Hepatocyte (in vitro differentiated cells): ENCODE measurements at regions not wholly inside any gene's neighbourhood (a gene's known extent, or its start where the extent isn't known, plus 50 kb on each side); places are given as distances from the start of the nearest gene placed in this dataset.

Source experiments
- DNase-seq: peaks from one replicate; pipeline ENCODE4 v3.0.0-alpha.2; 2016; ENCODE audit warnings: low spot score
- H2AFZ ChIP-seq: fragments of 200-600 bp; sonication (generic); 2 replicates; pipeline ENCODE4 v1.6.0; 2016; ENCODE audit warnings: antibody characterized with exemption, mild to moderate bottlenecking
- H3K27ac ChIP-seq: fragments of 200-600 bp; sonication (generic); 2 replicates; pipeline ENCODE4 v1.5.1; 2016; ENCODE audit warnings: mild to moderate bottlenecking
- H3K27me3 ChIP-seq: fragments of 200-600 bp; sonication (generic); 2 replicates; pipeline ENCODE4 v1.6.1; 2016
- H3K36me3 ChIP-seq: fragments of 200-600 bp; sonication (generic); replicated peaks from 2 replicates; pipeline ENCODE4 v1.5.1; 2016; ENCODE audit warnings: low read depth; ENCODE audit not compliant: insufficient read depth
- H3K4me1 ChIP-seq: fragments of 200-600 bp; sonication (generic); 2 replicates; pipeline ENCODE4 v1.5.1; 2016; ENCODE audit warnings: mild to moderate bottlenecking, moderate library complexity; ENCODE audit not compliant: insufficient read depth
- H3K4me2 ChIP-seq: fragments of 200-600 bp; sonication (generic); 2 replicates; pipeline ENCODE4 v1.6.0; 2016
- H3K4me3 ChIP-seq: fragments of 200-600 bp; sonication (generic); 2 replicates; pipeline ENCODE4 v1.5.1; 2016; ENCODE audit warnings: mild to moderate bottlenecking
- H3K79me2 ChIP-seq: fragments of 200-600 bp; sonication (generic); 2 replicates; pipeline ENCODE4 v1.6.0; 2017; ENCODE audit warnings: mild to moderate bottlenecking
- H3K9me2 ChIP-seq: fragments of 200-600 bp; sonication (generic); replicated peaks from 2 replicates; pipeline ENCODE4 v1.6.0; 2017; ENCODE audit warnings: mild to moderate bottlenecking; ENCODE audit not compliant: insufficient read depth
- H3K9me3 ChIP-seq: fragments of 200-600 bp; sonication (generic); 2 replicates; pipeline ENCODE4 v1.5.1; 2016; ENCODE audit warnings: low read depth, mild to moderate bottlenecking
- H4K20me1 ChIP-seq: fragments of 200-600 bp; sonication (generic); 2 replicates; pipeline ENCODE4 v1.6.0; 2016; ENCODE audit warnings: mild to moderate bottlenecking; ENCODE audit not compliant: insufficient read depth, poor library complexity, severe bottlenecking
- EZH2 ChIP-seq: fragments of 200-600 bp; sonication (generic); IDR thresholded peaks from 2 replicates; pipeline ENCODE4 v1.6.1; 2016; ENCODE audit warnings: antibody characterized with exemption, mild to moderate bottlenecking, borderline replicate concordance
- EZH2phosphoT487 ChIP-seq: fragments of 200-600 bp; sonication (generic); IDR thresholded peaks from one replicate; pipeline ENCODE4 v1.6.1; 2018; ENCODE audit warnings: antibody characterized with exemption, mild to moderate bottlenecking, low read depth, moderate library complexity; ENCODE audit not compliant: unreplicated experiment, severe bottlenecking
- WGBS: methylation state at CpG from one replicate; pipeline ENCODE4 v1.1.6; 2016; ENCODE audit warnings: low lambda C conversion rate; ENCODE audit errors: missing lambda C conversion rate; 5-methylcytosine and 5-hydroxymethylcytosine counted together
- TF ChIP-seq, protein P1 (sequence below): fragments of 200-600 bp; sonication (generic); IDR thresholded peaks from 2 replicates; pipeline ENCODE4 v1.5.1; 2016; ENCODE audit warnings: antibody characterized with exemption, mild to moderate bottlenecking; ENCODE audit not compliant: poor library complexity

DNA sequence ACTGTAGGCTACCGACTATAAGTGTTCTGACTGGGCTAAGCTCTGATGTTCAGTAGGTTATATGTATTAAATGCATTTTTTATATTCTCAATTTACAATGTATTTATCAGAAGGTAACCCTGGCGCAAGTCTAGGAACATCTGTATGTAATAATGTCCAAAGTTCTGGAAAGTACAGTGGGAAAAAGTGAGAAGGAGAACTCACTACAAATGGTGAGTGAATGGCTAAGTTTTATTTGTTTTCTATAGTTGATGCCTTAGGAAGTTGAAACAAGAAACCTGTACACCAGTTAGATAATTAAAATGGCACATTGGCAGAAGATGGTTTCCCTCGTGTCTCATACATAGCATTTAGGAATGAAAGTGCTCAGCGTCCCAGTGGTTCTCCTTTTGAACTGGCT is 333.4 kb upstream of the THRB start:
- H3K36me3 ChIP-seq, result no peaks in the 10 kb centered on the region
- H3K4me2 ChIP-seq, result no peak overlapping the region
- H2AFZ ChIP-seq, result no peak overlapping the region
- 74% methylated on average over 4 of the region's 4 CpGs for WGBS
- H3K9me3 ChIP-seq, result no peaks in the 10 kb centered on the region
- no peaks in the 10 kb centered on the region for H4K20me1 ChIP-seq
- no peak for TF ChIP-seq EZH2
- TF ChIP-seq, protein P1, sequence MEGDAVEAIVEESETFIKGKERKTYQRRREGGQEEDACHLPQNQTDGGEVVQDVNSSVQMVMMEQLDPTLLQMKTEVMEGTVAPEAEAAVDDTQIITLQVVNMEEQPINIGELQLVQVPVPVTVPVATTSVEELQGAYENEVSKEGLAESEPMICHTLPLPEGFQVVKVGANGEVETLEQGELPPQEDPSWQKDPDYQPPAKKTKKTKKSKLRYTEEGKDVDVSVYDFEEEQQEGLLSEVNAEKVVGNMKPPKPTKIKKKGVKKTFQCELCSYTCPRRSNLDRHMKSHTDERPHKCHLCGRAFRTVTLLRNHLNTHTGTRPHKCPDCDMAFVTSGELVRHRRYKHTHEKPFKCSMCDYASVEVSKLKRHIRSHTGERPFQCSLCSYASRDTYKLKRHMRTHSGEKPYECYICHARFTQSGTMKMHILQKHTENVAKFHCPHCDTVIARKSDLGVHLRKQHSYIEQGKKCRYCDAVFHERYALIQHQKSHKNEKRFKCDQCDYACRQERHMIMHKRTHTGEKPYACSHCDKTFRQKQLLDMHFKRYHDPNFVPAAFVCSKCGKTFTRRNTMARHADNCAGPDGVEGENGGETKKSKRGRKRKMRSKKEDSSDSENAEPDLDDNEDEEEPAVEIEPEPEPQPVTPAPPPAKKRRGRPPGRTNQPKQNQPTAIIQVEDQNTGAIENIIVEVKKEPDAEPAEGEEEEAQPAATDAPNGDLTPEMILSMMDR, result no peak
- no peak for DNase-seq
- H3K79me2 ChIP-seq, result no peaks in the 10 kb centered on the region
- no peak overlapping the region for H3K27ac ChIP-seq
- H3K27me3 ChIP-seq, result peaks cover 49% of the 10 kb centered on the region
- no peaks in the 10 kb centered on the region for H3K4me1 ChIP-seq
- no peaks in the 10 kb centered on the region for H3K9me2 ChIP-seq
- H3K4me3 ChIP-seq, result no peak overlapping the region

DNA sequence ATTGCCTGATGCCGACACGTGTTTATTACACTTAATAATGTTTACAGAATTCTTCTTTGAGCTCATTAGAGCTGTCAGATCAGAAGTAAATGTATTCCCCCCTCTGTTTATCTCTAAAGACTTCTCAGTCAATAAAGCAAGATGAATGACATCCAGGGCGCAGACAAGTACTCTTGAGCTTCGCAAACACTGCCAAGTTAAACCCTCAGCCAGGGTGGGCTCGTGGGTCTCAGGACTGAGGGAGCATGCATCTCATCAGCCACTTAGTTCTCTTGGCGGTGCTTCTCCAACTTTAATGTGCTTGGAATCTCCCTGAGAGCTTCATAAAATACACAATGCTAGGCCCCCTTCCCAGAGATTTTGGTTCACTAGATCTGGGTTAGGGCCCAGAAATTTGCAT is 333.9 kb upstream of the THRB start:
- H3K9me2 ChIP-seq, result no peaks in the 10 kb centered on the region
- no peak overlapping the region for H3K4me3 ChIP-seq
- TF ChIP-seq EZH2phosphoT487 (no peak), EZH2 (no peak)
- TF ChIP-seq, protein P1, result no peak
- H3K79me2 ChIP-seq, result no peaks in the 10 kb centered on the region
- H3K4me1 ChIP-seq, result no peaks in the 10 kb centered on the region
- peaks cover 49% of the 10 kb centered on the region for H3K27me3 ChIP-seq
- H3K9me3 ChIP-seq, result no peaks in the 10 kb centered on the region
- WGBS, result 48% methylated on average over 6 of the region's 6 CpGs
- H2AFZ ChIP-seq, result no peak overlapping the region
- peak overlapping the region; percentile 25 for H3K27ac ChIP-seq
- DNase-seq, result peak; percentile 24
- H3K4me2 ChIP-seq, result peak overlapping the region; percentile 100
- H4K20me1 ChIP-seq, result no peaks in the 10 kb centered on the region
- no peaks in the 10 kb centered on the region for H3K36me3 ChIP-seq

DNA sequence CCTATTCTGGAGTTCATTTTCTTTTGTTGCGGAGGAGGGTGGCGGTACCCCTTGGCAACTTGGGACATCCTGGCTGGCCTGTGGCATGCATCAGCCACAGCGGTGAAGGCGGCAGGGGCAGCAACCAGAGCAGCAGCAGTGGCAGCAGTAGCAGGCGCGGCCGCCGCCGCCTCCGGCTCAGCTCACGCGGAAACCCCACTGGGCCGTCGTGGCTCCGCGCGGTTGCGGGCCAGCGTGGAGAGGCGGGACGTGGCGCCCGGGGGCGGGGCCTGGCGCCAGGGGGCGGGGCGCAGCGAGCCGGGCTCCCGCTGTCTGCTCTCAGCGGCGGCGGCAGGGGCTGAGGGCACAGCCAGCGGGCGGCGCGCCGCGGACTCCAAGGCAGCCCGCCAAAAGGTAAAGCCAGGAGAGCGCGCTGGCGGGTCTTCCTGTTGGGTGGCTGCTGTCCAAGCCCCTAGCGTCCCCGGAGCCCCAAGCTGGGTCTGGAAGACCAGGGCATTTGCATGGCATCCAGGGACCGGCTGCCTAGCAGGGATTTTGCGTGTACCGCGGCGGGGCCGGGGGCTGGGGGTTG is 334.4 kb upstream of the THRB start:
- TF ChIP-seq, protein P1, result peak; percentile 10
- no peak for TF ChIP-seq EZH2phosphoT487
- Histone ChIP-seq H3K9me3 (no peaks in the 10 kb centered on the region), H3K79me2 (no peaks in the 10 kb centered on the region), H3K27ac (peak overlapping the region; percentile 33), H3K4me2 (peak overlapping the region; percentile 100), H3K4me1 (no peaks in the 10 kb centered on the region), H3K4me3 (peak overlapping the region; percentile 90), H2AFZ (peak overlapping the region; percentile 77), H3K27me3 (peaks cover 49% of the 10 kb centered on the region), H3K9me2 (no peaks in the 10 kb centered on the region), H3K36me3 (no peaks in the 10 kb centered on the region), H4K20me1 (no peaks in the 10 kb centered on the region)
- peak; percentile 78 for DNase-seq
- 6% methylated on average over 25 of the region's 51 CpGs for WGBS

DNA sequence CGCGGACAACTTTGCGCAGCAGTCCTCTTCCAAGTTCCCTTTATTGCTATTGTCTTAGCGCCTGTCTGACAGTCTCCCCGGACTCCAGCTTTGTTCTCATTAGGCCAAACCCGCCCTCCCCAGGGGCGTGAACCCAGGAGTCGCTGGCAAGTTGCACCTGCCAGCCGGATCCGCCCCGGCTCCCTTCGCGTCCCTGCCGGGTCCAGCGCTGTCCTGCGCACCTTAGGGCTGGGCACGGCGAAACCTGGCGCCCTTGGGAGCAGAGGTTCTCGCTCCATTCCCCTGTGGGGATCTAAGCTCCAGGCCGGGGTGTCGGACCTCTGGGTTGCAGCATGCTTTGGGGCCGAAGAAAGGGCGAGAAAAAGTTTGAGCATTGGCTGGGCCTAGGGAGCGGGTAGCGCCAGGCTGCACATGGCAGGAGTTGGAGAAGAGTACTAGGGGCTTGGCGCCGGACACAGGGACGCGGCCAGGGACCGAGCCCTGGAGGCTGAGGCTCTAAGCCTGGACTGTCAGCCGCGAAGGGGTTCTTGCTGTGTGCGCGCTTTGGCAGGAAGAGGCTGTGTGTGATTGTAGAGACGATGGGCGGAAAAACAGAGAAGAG is 335.1 kb upstream of the THRB start:
- H3K4me2 ChIP-seq, result peak overlapping the region; percentile 100
- WGBS, result 3% methylated on average over 31 of the region's 37 CpGs
- peak overlapping the region; percentile 33 for H3K27ac ChIP-seq
- no peaks in the 10 kb centered on the region for H3K9me2 ChIP-seq
- H3K4me3 ChIP-seq, result peak overlapping the region; percentile 90
- no peaks in the 10 kb centered on the region for H3K79me2 ChIP-seq
- no peaks in the 10 kb centered on the region for H3K9me3 ChIP-seq
- peaks cover 49% of the 10 kb centered on the region for H3K27me3 ChIP-seq
- H3K36me3 ChIP-seq, result no peaks in the 10 kb centered on the region
- no peaks in the 10 kb centered on the region for H3K4me1 ChIP-seq
- TF ChIP-seq EZH2 (no peak), EZH2phosphoT487 (no peak)
- TF ChIP-seq, protein P1, result no peak
- H4K20me1 ChIP-seq, result no peaks in the 10 kb centered on the region
- peak overlapping the region; percentile 77 for H2AFZ ChIP-seq
- peak; percentile 32 for DNase-seq
